HG03432 (cell line): ENCODE measurements at regions not wholly inside any gene's neighbourhood (a gene's known extent, or its start where the extent isn't known, plus 50 kb on each side); places are given as distances from the start of the nearest gene placed in this dataset.

Source experiments
- ATAC-seq: cut with Tn5 transposase; IDR thresholded peaks from one replicate; pipeline ENCODE4 v1.9.1; 2021; ENCODE audit warnings: mild to moderate bottlenecking, moderate library complexity; ENCODE audit not compliant: unreplicated experiment

DNA sequence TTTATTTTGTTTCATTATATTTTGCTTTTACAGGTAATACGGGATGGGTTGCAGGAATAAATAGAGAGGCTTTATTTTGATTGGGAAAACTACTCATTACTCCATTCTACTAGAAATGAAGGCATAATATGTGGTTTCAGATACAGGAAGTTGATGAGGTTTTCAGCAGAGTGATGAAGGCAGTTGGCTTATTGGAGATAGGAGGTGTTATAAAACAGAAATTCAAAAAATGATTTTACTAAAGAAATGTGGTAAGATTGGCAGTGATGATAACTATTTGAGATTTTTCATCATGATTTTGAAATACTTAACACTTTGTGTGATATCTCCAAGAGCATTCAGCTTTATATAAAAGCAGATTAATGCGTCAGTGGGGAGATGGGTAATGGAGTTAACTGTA is 1445.7 kb upstream of the CADM2 start:
- no peak for ATAC-seq

DNA sequence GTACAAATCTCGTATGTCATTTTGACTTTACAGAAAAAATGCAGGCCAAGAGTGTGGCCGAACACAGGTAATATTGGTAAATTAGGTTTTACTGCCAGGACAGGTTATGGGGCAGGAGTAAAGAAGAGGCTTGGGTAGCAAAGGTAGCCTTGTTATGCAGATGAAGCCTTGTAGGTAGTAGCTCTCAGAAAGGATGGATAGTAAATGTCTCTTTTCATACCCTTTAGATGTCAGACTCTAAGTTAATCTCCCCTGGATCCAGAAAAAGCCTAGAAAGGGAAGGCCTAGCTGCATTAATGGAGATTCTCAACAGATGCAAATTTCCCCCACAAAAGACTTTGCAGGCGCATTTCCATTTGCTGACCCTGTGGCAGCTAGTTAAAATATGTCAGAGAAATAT is 1445.1 kb upstream of the CADM2 start:
- ATAC-seq, result no peak

GRCh38 chr3:83514130-83514914 is 1444.5 kb upstream of the CADM2 start:
- no peak for ATAC-seq

DNA sequence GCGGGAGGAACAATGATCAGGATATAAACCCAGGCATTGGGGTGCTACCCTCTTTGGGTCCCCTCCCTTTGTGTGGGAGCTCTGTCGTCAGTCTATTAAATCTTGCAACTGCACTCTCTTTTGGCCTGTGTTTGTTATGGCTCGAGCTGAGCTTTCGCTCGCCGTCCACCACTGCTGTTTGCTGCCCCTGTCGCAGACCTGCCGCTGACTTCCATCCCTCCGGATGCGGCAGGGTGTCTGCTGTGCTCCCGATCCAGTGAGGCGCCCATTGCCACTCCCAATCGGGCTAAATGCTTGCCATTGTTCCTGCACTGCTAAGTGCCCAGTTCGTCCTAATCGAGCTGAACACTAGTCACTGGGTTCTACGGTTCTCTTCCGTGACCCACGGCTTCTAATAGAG is 1443.7 kb upstream of the CADM2 start:
- no peak for ATAC-seq

GRCh38 chr3:83523470-83524073 is 1435.2 kb upstream of the CADM2 start:
- peak; percentile 98 for ATAC-seq

DNA sequence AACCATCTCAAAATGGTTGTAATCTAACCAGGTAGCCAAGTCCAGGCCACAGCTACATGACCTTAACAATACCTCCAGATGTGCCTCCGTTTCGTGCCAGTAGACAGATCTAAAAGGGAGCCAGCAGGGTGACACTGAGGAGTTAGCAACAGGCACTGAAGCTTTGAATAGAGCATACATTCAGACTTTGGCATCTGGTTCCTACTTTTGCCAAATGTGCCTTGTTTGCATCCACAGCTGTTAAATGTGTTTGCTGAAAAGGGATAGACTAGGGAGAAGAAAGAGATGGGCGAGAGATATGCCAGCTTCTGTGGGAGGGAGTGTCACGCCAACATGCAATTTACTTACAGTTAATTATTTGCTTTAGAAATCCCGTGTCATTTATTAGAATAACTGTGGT is 1433.9 kb upstream of the CADM2 start:
- no peak for ATAC-seq

DNA sequence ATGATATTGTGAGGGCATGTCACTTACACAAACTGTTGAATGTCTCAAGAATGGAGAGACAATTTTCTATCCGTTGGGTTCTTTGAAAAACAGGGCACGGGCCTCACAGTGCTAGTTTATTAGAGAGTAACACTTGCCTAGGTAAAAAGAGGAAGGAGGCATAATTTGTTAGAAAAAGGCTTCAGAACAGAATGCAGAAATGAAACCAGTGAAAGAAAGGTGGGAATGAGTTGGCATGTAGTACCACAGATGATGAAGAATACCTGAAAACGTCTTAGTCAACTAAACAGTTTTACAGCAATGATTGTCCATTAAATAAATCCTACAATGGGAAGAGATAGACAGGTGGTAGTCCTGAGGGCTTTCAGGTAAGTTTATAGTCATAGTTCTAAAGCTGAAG is 1399.7 kb upstream of the CADM2 start:
- ATAC-seq, result peak; percentile 66

DNA sequence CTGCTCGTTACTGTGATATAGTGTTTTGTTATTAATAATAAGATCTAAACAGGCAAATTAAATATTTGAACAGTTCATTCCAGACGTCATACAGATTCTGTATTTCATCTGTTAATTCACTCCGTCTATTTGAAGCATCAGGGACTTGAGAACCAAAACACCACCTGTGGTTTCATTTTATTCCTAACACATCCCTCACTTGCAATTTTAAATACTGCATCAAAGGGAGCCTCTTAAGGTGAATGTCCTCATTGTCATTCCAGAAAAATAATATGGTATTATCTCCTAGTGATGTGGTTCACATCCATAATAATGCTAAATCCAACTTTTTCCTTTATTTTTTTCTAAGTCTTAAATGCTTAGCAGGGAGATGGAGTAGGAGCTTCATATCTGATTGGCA is 1390.9 kb upstream of the CADM2 start:
- ATAC-seq, result no peak

DNA sequence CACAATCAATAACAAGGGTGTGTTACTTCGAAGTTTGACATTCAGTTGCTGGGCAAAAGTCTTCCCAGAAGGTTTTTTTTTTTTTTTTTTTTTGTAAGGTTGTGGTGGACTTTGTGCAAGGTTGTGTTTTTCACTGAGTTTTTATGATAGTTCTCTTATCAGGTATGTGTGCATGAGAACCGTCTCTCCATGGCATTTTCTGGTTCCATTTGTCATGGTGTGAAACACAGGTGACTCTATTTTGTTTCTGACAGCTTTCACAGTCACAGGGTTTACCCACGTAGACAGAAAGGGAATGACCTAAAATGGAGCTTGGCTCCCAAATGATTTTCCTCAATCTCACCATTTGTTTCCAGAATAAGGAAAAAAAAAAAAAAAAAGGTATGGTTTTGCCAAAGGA is 1377.2 kb upstream of the CADM2 start:
- no peak for ATAC-seq

GRCh38 chr3:83601704-83602103 is 1357.1 kb upstream of the CADM2 start:
- no peak for ATAC-seq

GRCh38 chr3:83622526-83622925 is 1336.3 kb upstream of the CADM2 start:
- no peak for ATAC-seq

DNA sequence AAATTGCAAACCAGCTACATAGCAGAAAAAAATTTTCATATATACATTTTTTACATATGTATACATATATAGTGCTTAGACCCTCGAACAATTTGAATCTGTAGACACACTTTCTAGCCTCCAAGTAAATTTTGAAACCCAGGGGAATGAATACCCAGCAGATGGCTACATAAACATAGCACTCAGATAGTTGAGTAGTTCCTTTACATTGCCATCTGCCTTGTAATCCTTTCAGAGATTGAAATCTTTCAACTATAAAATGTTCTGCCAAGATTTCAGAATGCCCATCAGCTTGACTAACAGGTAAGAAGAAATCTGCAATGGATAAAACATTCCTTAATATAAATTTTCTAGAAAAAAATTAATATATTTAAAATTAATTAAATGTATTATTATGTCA is 1333.5 kb upstream of the CADM2 start:
- ATAC-seq, result no peak

GRCh38 chr3:83628471-83628870 is 1330.3 kb upstream of the CADM2 start:
- ATAC-seq, result no peak

DNA sequence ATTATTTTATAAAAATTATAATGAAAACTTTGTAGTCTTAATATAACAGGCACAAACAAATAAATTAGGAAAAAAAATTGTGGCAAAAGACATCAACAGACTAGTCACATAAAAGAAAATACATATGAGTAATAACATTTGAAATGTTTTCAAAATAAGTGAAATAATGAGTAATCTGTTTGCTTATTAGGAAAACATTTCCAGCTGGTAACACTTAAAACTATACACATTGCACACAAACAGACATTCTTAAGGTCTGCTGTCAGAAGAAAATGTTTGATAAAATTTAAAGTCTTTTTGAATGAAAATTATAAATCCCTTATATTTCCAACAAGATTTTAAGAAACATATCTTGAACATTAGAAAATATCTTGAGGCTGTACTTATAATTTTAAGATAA is 1326.3 kb upstream of the CADM2 start:
- ATAC-seq, result no peak

GRCh38 chr3:83633758-83634157 is 1325.0 kb upstream of the CADM2 start:
- ATAC-seq, result no peak

GRCh38 chr3:83649692-83650091 is 1309.1 kb upstream of the CADM2 start:
- ATAC-seq, result no peak

DNA sequence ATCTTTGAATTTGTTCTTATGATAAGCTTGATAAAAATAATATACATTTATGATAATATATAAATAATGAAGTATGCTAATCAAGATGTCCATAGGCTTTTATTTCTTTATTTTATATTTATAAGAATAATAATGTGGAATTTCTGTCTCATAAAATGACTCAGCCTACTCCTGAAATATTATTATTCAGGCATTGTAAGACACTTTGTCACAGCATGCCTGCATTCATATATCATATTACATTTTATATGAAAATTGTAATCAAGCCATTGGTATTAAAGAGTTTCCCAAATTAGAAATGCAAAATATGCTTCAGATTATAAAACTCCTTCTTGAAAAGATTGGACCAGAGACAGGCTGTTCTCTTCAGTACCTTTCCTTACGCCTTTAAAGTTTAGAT is 1303.7 kb upstream of the CADM2 start:
- ATAC-seq, result no peak

- ATAC-seq, result no peak
These were observed 1296.3 kb upstream of the CADM2 start for GRCh38 chr3:83662381-83662960.

GRCh38 chr3:83670416-83670815 is 1288.4 kb upstream of the CADM2 start:
- ATAC-seq, result no peak

GRCh38 chr3:83683937-83684598 is 1274.7 kb upstream of the CADM2 start:
- no peak for ATAC-seq

- no peak for ATAC-seq
These were observed 1252.1 kb upstream of the CADM2 start for GRCh38 chr3:83706669-83707068.

GRCh38 chr3:83715307-83715706 is 1243.5 kb upstream of the CADM2 start:
- ATAC-seq, result no peak
